B cell (primary cell): ENCODE measurements at regions not wholly inside any gene's neighbourhood (a gene's known extent, or its start where the extent isn't known, plus 50 kb on each side); places are given as distances from the start of the nearest gene placed in this dataset.

Experiments
- CTCF ChIP-seq: fragments of 200-600 bp; IDR thresholded peaks from one replicate; pipeline ENCODE4 v1.8.0; 2022; ENCODE audit warnings: antibody characterized with exemption, mild to moderate bottlenecking
- EZH2 ChIP-seq: IDR thresholded peaks from 2 replicates; pipeline ENCODE4 v1.6.1; 2012; ENCODE audit warnings: borderline replicate concordance, low read depth, mild to moderate bottlenecking, moderate library complexity, low read length; ENCODE audit not compliant: insufficient read depth, poor library complexity, severe bottlenecking

- TF ChIP-seq CTCF: no peak
- TF ChIP-seq EZH2: no peak
Measured at GRCh38 chr17:52244689-52245088, 86.2 kb upstream of the CA10 start.
